Right cardiac atrium (tissue), 5 donors: ENCODE measurements at regions not wholly inside any gene's neighbourhood (a gene's known extent, or its start where the extent isn't known, plus 50 kb on each side); places are given as distances from the start of the nearest gene placed in this dataset.

Source experiments
- ATAC-seq, 2 donors: fragments of 200-7000 bp; cut with Tn5 transposase; one replicate each; pipeline versions ENCODE4 v1.8.0 to v1.9.1; 2020; ENCODE audit warnings: moderate library complexity in 2 of 2, mild to moderate bottlenecking in 1 of 2
- DNase-seq, 3 donors: peaks; one replicate each; pipeline ENCODE4 v3.0.0-alpha.2; 2020
- H3K27ac ChIP-seq: one replicate; pipeline ENCODE4 v1.5.1; 2013; ENCODE audit warnings: mild to moderate bottlenecking, low read length, control low read depth, moderate library complexity
- H3K27me3 ChIP-seq: one replicate; pipeline ENCODE4 v1.6.1; 2013; ENCODE audit not compliant: control insufficient read depth, insufficient read depth
- H3K4me1 ChIP-seq: one replicate; pipeline ENCODE4 v1.6.1; 2013; ENCODE audit warnings: low read length; ENCODE audit not compliant: control insufficient read depth, insufficient read depth
- H3K4me3 ChIP-seq: one replicate; pipeline ENCODE4 v1.5.1; 2013; ENCODE audit warnings: low read length, control low read depth
- H3K9me3 ChIP-seq: one replicate; pipeline ENCODE4 v1.6.1; 2013; ENCODE audit warnings: low read length; ENCODE audit not compliant: control insufficient read depth
- WGBS: extraction: QIAGEN DNeasy Blood & Tissue Kit; methylation state at CpG from one replicate; pipeline ENCODE4 v1.1.7; 2013; 5-methylcytosine and 5-hydroxymethylcytosine counted together
- intact Hi-C, 4 donors: fragments of 100-400 bp; cut with DNase I; formaldehyde crosslinking; loops; one replicate each; pipeline versions ENCODE4 v1.11.0 to v1.14.0; 2022 to 2023
- donor health status: healthy with polysubstance abuse.
- donor health status: DM: no; HTN: yes; CAD: no.
- donor health status: DM: no; HTN: no; CAD: no.
- donor health status: DM: no; HTN: yes; CAD: no; lungs with severe emphysema.
- donor health status: DM: yes; HTN: yes; CAD: no.

DNA sequence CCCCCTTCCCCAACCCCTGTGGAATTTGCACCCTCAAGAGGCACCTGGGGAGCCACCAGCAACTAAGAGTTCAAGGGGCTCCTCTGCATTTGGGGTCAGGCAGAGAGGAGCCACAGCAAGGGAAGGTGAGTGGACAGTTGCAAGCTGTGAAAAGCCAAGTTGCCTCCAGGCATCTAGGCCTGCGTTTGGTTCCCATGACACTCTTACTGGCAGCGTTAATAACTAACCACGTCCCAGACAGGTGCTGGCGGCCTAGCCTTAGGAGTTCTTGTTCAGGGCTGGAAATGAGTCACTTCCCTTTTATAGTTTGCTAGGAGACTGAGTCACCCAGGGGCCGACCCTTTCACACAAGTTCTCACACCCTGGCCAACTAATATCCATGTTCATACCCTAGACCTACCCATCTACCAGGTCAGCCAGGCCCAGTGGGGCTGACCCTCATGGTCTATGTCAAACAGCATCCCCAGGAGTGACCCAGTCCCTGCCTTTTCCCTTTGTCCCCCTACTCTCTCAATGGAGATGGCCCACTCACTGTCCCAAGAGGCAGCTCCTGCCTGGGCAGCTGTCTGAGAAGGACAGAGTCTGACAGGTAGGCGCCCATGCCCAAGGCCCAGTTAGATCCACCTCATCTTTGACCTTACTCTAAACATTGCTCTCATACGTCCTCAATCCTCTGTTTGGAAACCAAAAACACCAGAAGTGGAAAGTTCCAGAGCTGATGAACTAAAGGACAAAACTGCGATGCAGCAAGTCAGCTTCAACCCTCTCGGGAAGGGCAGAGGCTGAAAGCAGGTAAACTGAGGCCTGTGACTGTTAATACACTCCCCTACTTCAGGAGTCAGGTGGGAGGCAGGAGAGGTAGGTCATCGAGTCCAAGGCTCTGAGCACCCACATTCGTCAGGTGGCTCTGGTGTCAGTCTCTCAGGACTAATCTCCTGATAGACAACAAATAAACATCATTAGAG, 300.6 kb downstream of the SOX9 start:
- ATAC-seq (peak in 1 of 2 donors; percentile 84), DNase-seq (peak in 1 of 3 donors; percentile 31)
- WGBS = 74% methylated on average over 11 of the region's 11 CpGs
- Histone ChIP-seq H3K9me3 (peaks cover 4% of the 10 kb centered on the region), H3K4me3 (no peak overlapping the region), H3K4me1 (no peaks in the 10 kb centered on the region), H3K27ac (no peak overlapping the region), H3K27me3 (no peaks in the 10 kb centered on the region)
- intact Hi-C loops = no loop called here

DNA sequence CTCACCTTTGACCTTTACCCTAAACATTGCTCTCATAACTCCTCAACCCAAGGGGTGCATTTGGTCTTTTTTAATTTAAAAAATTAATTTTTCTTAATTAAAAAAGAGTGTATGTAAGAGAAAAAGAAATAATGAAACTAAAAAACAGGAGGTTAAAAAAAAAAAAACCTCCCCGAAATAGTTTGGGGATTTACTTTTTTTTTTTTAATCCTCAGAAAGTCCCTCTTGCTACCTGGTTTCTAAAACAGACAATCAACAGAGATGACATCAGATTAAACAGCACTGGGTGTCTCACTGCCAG, 301.3 kb downstream of the SOX9 start:
- 91% methylated on average over 1 of the region's 1 CpG for WGBS
- Histone ChIP-seq H3K27ac (no peak overlapping the region), H3K27me3 (no peaks in the 10 kb centered on the region), H3K4me3 (no peak overlapping the region), H3K4me1 (no peaks in the 10 kb centered on the region), H3K9me3 (peaks cover 4% of the 10 kb centered on the region)
- no peak for DNase-seq
- ATAC-seq = no peak
- intact Hi-C loops = no loop called here

DNA sequence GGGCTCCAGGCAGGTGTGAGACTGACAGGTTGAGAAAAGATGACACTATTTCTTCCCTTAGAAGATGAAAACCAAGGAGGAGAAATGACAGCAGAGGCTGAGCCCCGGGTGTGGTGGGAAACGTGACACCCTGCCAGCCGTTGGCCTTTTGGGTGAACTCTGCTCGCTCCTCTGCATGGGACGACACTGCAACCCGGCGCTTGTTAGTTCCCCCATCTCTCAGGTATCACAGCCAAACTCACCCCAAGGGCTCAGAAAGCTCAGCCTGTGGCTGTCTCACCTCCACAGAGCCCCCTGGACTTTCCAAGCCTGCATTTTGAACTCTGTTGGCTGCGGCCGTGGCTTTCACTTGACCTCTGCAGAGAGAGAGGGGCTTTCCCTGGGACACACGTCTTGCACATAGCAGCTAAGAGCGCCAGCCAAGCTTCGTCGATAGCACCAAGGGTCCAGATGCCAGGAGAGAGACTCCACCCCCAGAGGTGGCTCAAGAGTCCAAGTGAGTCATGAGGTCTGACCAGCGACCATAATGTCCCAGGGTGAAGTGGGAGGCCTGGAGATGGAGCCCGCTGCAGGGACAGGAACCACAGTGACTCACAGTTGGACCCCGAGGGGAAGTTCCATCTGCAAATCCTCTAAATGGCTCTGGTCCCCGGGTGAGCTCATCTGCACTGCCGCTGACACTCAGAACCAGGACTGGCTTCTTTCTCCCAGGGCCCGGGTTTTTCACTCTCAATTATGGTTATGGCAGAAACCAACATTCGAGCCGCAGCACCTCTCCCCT, 301.9 kb downstream of the SOX9 start:
- H3K4me1 ChIP-seq = no peaks in the 10 kb centered on the region
- WGBS = 39% methylated on average over 21 of the region's 21 CpGs
- H3K9me3 ChIP-seq = peaks cover 4% of the 10 kb centered on the region
- DNase-seq (peak; percentile 86 to 89 (median 87)), ATAC-seq (peak; percentile 91 to 92)
- no peaks in the 10 kb centered on the region for H3K27me3 ChIP-seq
- no peak overlapping the region for H3K27ac ChIP-seq
- intact Hi-C loops = no loop called here
- H3K4me3 ChIP-seq = no peak overlapping the region

GRCh38 chr17:72423286-72423589, 302.4 kb downstream of the SOX9 start:
- H3K4me3 ChIP-seq = no peak overlapping the region
- H3K9me3 ChIP-seq = peaks cover 2% of the 10 kb centered on the region
- no peak overlapping the region for H3K27ac ChIP-seq
- no peaks in the 10 kb centered on the region for H3K4me1 ChIP-seq
- DNase-seq (no peak), ATAC-seq (no peak)
- WGBS = 81% methylated on average over 5 of the region's 5 CpGs
- no peaks in the 10 kb centered on the region for H3K27me3 ChIP-seq
- intact Hi-C loops = no loop called here

DNA sequence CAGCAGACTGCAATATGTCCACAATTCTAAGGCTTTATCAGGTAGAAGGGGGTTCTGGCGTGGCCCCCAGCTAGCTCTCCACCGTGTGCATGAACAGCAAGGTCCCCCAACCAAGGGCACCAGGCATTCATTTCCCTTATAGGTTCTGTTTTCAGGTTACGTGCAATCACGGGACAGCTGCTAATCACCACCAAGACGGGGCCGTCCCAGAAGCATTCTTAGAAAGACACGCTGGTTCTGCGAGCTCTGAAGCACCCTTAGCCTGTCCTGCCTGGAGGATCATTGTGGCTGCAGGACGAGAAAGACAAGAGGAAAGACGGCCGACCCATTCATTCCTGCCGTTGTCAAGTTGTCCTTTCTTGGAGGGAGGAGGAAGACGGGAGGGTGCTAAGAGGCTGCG, 302.9 kb downstream of the SOX9 start:
- Histone ChIP-seq H3K4me1 (no peaks in the 10 kb centered on the region), H3K9me3 (peaks cover 2% of the 10 kb centered on the region), H3K27me3 (no peaks in the 10 kb centered on the region), H3K4me3 (no peak overlapping the region), H3K27ac (no peak overlapping the region)
- intact Hi-C loops = no loop called here
- WGBS = 85% methylated on average over 14 of the region's 14 CpGs
- no peak for ATAC-seq
- DNase-seq = no peak

- DNase-seq (no peak), ATAC-seq (no peak)
- 91% methylated on average over 12 of the region's 12 CpGs for WGBS
- no peak overlapping the region for H3K27ac ChIP-seq
- no peaks in the 10 kb centered on the region for H3K4me1 ChIP-seq
- H3K9me3 ChIP-seq = no peaks in the 10 kb centered on the region
- no peaks in the 10 kb centered on the region for H3K27me3 ChIP-seq
- no peak overlapping the region for H3K4me3 ChIP-seq
- intact Hi-C loops = no loop called here
These were observed 303.8 kb downstream of the SOX9 start for GRCh38 chr17:72424505-72425117.

- WGBS = 92% methylated on average over 7 of the region's 7 CpGs
- Histone ChIP-seq H3K27ac (no peak overlapping the region), H3K4me3 (no peak overlapping the region), H3K9me3 (no peaks in the 10 kb centered on the region), H3K27me3 (no peaks in the 10 kb centered on the region), H3K4me1 (no peaks in the 10 kb centered on the region)
- DNase-seq = no peak
- intact Hi-C loops = no loop called here
- no peak for ATAC-seq
These were observed 304.4 kb downstream of the SOX9 start for GRCh38 chr17:72425133-72425793.

GRCh38 chr17:72425794-72426168, 305.0 kb downstream of the SOX9 start:
- intact Hi-C loops = no loop called here
- DNase-seq = no peak

DNA sequence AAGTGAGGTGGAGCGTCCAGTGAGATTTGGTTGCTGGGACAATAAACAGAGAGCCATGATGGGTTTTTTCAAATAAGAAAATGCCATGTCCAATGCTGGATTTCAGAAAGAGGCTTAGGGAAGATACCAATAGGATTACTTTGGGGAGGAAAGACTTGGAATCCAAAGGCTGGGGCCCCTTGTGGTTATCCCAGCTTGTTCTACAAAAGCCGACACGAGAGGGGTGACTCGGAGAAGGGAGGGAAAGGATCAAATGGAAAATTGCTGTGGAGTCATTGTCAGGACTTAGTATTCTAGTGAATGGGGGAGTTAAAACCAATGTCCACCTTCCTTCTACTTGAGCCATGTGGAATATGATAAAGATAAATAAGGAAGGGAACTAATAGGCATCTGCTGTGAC, 305.5 kb downstream of the SOX9 start:
- DNase-seq (no peak), ATAC-seq (no peak)
- intact Hi-C loops = no loop called here
- WGBS = 76% methylated on average over 4 of the region's 4 CpGs
- Histone ChIP-seq H3K27me3 (no peaks in the 10 kb centered on the region), H3K9me3 (no peaks in the 10 kb centered on the region), H3K4me1 (no peaks in the 10 kb centered on the region), H3K4me3 (no peak overlapping the region), H3K27ac (no peak overlapping the region)

More at GRCh38 chr17:72425794-72426168, 305.0 kb downstream of the SOX9 start:
- Histone ChIP-seq H3K4me1 (no peaks in the 10 kb centered on the region), H3K27ac (no peak overlapping the region), H3K9me3 (no peaks in the 10 kb centered on the region), H3K27me3 (no peaks in the 10 kb centered on the region), H3K4me3 (no peak overlapping the region)
- no peak for ATAC-seq
- 79% methylated on average over 5 of the region's 5 CpGs for WGBS

DNA sequence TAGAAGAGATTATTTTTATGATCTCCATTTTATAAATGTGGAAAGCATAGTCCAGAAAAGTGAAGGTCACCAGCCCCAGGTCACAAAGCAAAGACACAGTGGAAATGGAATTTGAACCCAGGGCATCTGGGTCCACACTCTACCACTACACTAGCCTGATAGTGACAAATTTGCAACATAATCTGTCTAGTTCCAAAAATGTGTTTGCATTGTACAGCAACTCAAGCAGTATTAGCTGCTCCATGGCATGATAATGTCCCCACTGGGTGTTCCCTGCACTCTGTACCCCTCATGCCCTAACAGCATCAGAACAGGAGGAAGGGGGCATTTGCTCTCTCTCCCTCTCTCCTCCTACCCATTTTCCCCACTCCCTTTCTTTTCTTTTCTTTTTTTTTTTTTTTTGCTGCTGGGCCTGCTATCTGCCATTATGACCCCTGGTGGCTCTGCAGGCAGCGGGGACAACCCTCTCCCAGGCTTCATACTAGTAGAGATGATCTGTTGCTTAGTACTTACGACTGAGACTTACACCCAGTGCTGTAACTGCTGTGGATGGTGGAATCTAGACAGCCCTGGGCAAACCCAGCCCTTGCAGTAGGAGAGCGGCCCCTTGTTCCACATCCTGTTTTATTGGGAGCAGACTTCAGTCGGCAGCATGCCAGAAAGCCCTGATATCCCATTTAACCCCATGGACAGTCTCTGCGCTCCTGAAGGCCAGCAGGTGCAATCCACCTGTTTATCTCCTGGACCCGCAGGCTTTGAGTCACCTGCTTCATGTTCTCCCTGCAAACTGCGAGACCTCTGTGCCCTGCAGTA, 306.3 kb downstream of the SOX9 start:
- intact Hi-C loops = no loop called here
- Histone ChIP-seq H3K27ac (no peak overlapping the region), H3K27me3 (no peaks in the 10 kb centered on the region), H3K4me1 (no peaks in the 10 kb centered on the region), H3K4me3 (no peak overlapping the region), H3K9me3 (no peaks in the 10 kb centered on the region)
- WGBS = 59% methylated on average over 7 of the region's 7 CpGs
- ATAC-seq (no peak), DNase-seq (no peak)
